ENCODE measurements at regions not wholly inside any gene's neighbourhood (a gene's known extent, or its start where the extent isn't known, plus 50 kb on each side); places are given as distances from the start of the nearest gene placed in this dataset.

- no peak for TF ChIP-seq CTCF (IDR thresholded peaks at IDR 0.05)
- no peak for TF ChIP-seq POLR2A (IDR thresholded peaks at IDR 0.05)
Measured at GRCh38 chr22:27153386-27153785, 496.0 kb downstream of the MIAT start.

Measured in adrenal gland (tissue), 5 donors.